H1 (cell line): ENCODE measurements at regions not wholly inside any gene's neighbourhood (a gene's known extent, or its start where the extent isn't known, plus 50 kb on each side); places are given as distances from the start of the nearest gene placed in this dataset.

Experiments
- CHD7 ChIP-seq: fragments of 300-600 bp; sonication (generic); IDR thresholded peaks from 2 replicates; pipeline ENCODE4 v1.7.1; 2012; ENCODE audit warnings: low read length, moderate library complexity, mild to moderate bottlenecking, inconsistent platforms; ENCODE audit not compliant: insufficient replicate concordance
- HDAC6 ChIP-seq: IDR thresholded peaks from one replicate; pipeline ENCODE4 v1.7.1; 2012; ENCODE audit warnings: low read depth, mild to moderate bottlenecking, inconsistent platforms, low read length, moderate library complexity
- RXRA ChIP-seq: IDR thresholded peaks from 2 replicates; pipeline ENCODE4 v1.6.1; 2011; ENCODE audit warnings: low read depth, mild to moderate bottlenecking, low read length, moderate library complexity; ENCODE audit not compliant: insufficient read depth
- SUZ12 ChIP-seq: fragments of 200-600 bp; sonication (generic); IDR thresholded peaks from 2 replicates; pipeline ENCODE4 v1.6.1; 2012; ENCODE audit warnings: mild to moderate bottlenecking, inconsistent platforms, low read length, moderate library complexity, mixed read lengths

- TF ChIP-seq CHD7: no peak
- TF ChIP-seq RXRA: no peak
- TF ChIP-seq SUZ12: no peak
- no peak for TF ChIP-seq HDAC6
Observed at GRCh38 chr6:47375426-47375825, 65.7 kb upstream of the TNFRSF21 start (continued).
